GM12801 (cell line): ENCODE measurements at regions not wholly inside any gene's neighbourhood (a gene's known extent, or its start where the extent isn't known, plus 50 kb on each side); places are given as distances from the start of the nearest gene placed in this dataset.

Source experiments
- CTCF ChIP-seq: IDR thresholded peaks from one replicate; pipeline ENCODE4 v1.5.1; 2011; ENCODE audit warnings: control low read depth; ENCODE audit not compliant: insufficient read length; ENCODE audit errors: extremely low read depth

GRCh38 chr6:66902457-66902856 is 1195.4 kb upstream of the EYS start:
- TF ChIP-seq CTCF, result no peak

- TF ChIP-seq CTCF, result no peak
These were observed 1193.4 kb upstream of the EYS start for GRCh38 chr6:66900133-66901083.

GRCh38 chr6:66897576-66897975 is 1190.5 kb upstream of the EYS start:
- no peak for TF ChIP-seq CTCF

- no peak for TF ChIP-seq CTCF
These were observed 1189.4 kb upstream of the EYS start for GRCh38 chr6:66896415-66896814.

GRCh38 chr6:66883453-66883852 is 1176.4 kb upstream of the EYS start:
- TF ChIP-seq CTCF, result no peak

- no peak for TF ChIP-seq CTCF
These were observed 1159.8 kb upstream of the EYS start for GRCh38 chr6:66866801-66867200.

GRCh38 chr6:66865771-66866170 is 1158.7 kb upstream of the EYS start:
- no peak for TF ChIP-seq CTCF
